Transverse colon (tissue), 4 donors: ENCODE measurements at regions not wholly inside any gene's neighbourhood (a gene's known extent, or its start where the extent isn't known, plus 50 kb on each side); places are given as distances from the start of the nearest gene placed in this dataset.

Source experiments
- DNase-seq: peaks from one replicate; pipeline ENCODE4 v3.0.0-alpha.2; 2019
- H3K27ac ChIP-seq, 4 donors: fragments of 200-600 bp; sonication (generic); 2 replicates each; pipeline ENCODE4 v1.5.1; 2016 to 2018; ENCODE audit warnings: inconsistent platforms in 4 of 4
- H3K27me3 ChIP-seq: fragments of 200-600 bp; sonication (generic); 2 replicates; pipeline ENCODE4 v1.5.1; 2017; ENCODE audit warnings: inconsistent platforms
- H3K36me3 ChIP-seq, 4 donors: fragments of 200-600 bp; sonication (generic); 2 replicates each; pipeline ENCODE4 v1.5.1; 2017 to 2019; ENCODE audit warnings: inconsistent platforms in 4 of 4
- H3K4me1 ChIP-seq, 4 donors: fragments of 200-600 bp; sonication (generic); 2 replicates each; pipeline ENCODE4 v1.5.1; 2017 to 2020; ENCODE audit warnings: inconsistent platforms in 4 of 4
- H3K4me3 ChIP-seq, 4 donors: fragments of 200-600 bp; sonication (generic); 1 replicate in 1 of 4; 2 replicates in 3 of 4; pipeline versions ENCODE4 v1.5.1 to v1.6.1; 2017 to 2019; ENCODE audit warnings: inconsistent platforms in 4 of 4
- H3K9me3 ChIP-seq, 2 donors: fragments of 200-600 bp; sonication (generic); 2 replicates each; pipeline ENCODE4 v1.5.1; 2017 to 2019; ENCODE audit warnings: inconsistent platforms in 2 of 2
- CTCF ChIP-seq, 5 experiments: fragments of 200-600 bp in 3 of 5; fragments of 450-650 bp in 2 of 5; sonication (generic) in 3 of 5; IDR thresholded peaks; 1 replicate in 2 of 5; 2 replicates in 3 of 5; pipeline ENCODE4 v1.5.1; 2016 to 2017; ENCODE audit warnings: antibody characterized with exemption in 5 of 5, inconsistent platforms in 3 of 5, mild to moderate bottlenecking in 2 of 5, moderate library complexity in 1 of 5
- EP300 ChIP-seq: sonication (generic); formaldehyde crosslinking; IDR thresholded peaks from one replicate; pipeline ENCODE4 v1.6.1; 2017; ENCODE audit warnings: antibody characterized with exemption, low read depth
- POLR2A ChIP-seq: fragments of 450-650 bp; IDR thresholded peaks from one replicate; pipeline ENCODE4 v1.6.1; 2016; ENCODE audit warnings: antibody characterized with exemption, mild to moderate bottlenecking, moderate library complexity
- POLR2AphosphoS5 ChIP-seq, 3 donors: sonication (generic); formaldehyde crosslinking; IDR thresholded peaks; one replicate each; pipeline ENCODE4 v1.6.1; 2016; ENCODE audit warnings: antibody characterized with exemption in 3 of 3
- WGBS, 2 donors: methylation state at CpG; one replicate each; pipeline ENCODE4 v1.1.5; 2018; ENCODE audit warnings: low coverage in 1 of 2; 5-methylcytosine and 5-hydroxymethylcytosine counted together
- in situ Hi-C, 4 donors: fragments of 200-750 bp; cut with MboI; loops; one replicate each; pipeline versions ENCODE4 v1.15.0 to v1.15.1; 2017; ENCODE audit warnings: low sequenced_read_pairs in 3 of 4, low pct_ligation_motif_present in 1 of 4, low pct_unique_long_range_greater_than_20kb in 1 of 4
- intact Hi-C: fragments of 100-400 bp; cut with DNase I; formaldehyde crosslinking; loops from one replicate; pipeline ENCODE4 v1.15.1; 2023; ENCODE audit warnings: low total_unique reads

- in situ Hi-C loops: no loop called here
- no peak overlapping the region for H3K27ac ChIP-seq
- no peak for TF ChIP-seq POLR2A
- TF ChIP-seq POLR2AphosphoS5 (IDR thresholded peaks at IDR 0.05): no peak
- TF ChIP-seq CTCF (IDR thresholded peaks at IDR 0.05): no peak
- TF ChIP-seq EP300: no peak
- 59 to 65% methylated on average over 4 of the region's 4 CpGs for WGBS, 2 donors
- intact Hi-C loops: no loop called here
- no peaks in the 10 kb centered on the region for H3K27me3 ChIP-seq
- H3K4me3 ChIP-seq: no peak overlapping the region
- H3K9me3 ChIP-seq: no peaks in the 10 kb centered on the region
- H3K4me1 ChIP-seq: no peaks in the 10 kb centered on the region
- no peaks in the 10 kb centered on the region for H3K36me3 ChIP-seq
- DNase-seq: no peak
These were observed 258.1 kb upstream of the EPHA7 start for GRCh38 chr6:93677264-93677965.

GRCh38 chr6:93676581-93676980, 257.2 kb upstream of the EPHA7 start:
- Histone ChIP-seq H3K27ac (no peak overlapping the region), H3K27me3 (no peaks in the 10 kb centered on the region), H3K36me3 (no peaks in the 10 kb centered on the region), H3K9me3 (no peaks in the 10 kb centered on the region), H3K4me1 (no peaks in the 10 kb centered on the region), H3K4me3 (no peak overlapping the region)
- TF ChIP-seq CTCF (IDR thresholded peaks at IDR 0.05) (no peak), EP300 (no peak), POLR2AphosphoS5 (IDR thresholded peaks at IDR 0.05) (no peak), POLR2A (no peak)
- in situ Hi-C loops: no loop called here
- no peak for DNase-seq
- WGBS, 2 donors: 91 to 92% methylated on average over 1 of the region's 1 CpG
- intact Hi-C loops: no loop called here

- H3K36me3 ChIP-seq: no peaks in the 10 kb centered on the region
- WGBS, 2 donors: 48 to 67% methylated on average over 1 of the region's 1 CpG
- no peak overlapping the region for H3K27ac ChIP-seq
- no peak for DNase-seq
- no peaks in the 10 kb centered on the region for H3K27me3 ChIP-seq
- in situ Hi-C loops: no loop called here
- intact Hi-C loops: no loop called here
- TF ChIP-seq EP300: no peak
- TF ChIP-seq POLR2A: no peak
- TF ChIP-seq CTCF (IDR thresholded peaks at IDR 0.05): no peak
- TF ChIP-seq POLR2AphosphoS5 (IDR thresholded peaks at IDR 0.05): no peak
- H3K4me3 ChIP-seq: no peak overlapping the region
- no peaks in the 10 kb centered on the region for H3K4me1 ChIP-seq
- no peaks in the 10 kb centered on the region for H3K9me3 ChIP-seq
These were observed 256.6 kb upstream of the EPHA7 start for GRCh38 chr6:93675856-93676417.

GRCh38 chr6:93663111-93663510, 243.8 kb upstream of the EPHA7 start:
- H3K27me3 ChIP-seq: no peaks in the 10 kb centered on the region
- intact Hi-C loops: no loop called here
- no peak overlapping the region for H3K4me3 ChIP-seq
- H3K27ac ChIP-seq: no peak overlapping the region
- WGBS, 2 donors: 50% methylated on average over 1 of the region's 1 CpG; no CpG with 5 or more reads in 1 of the 2 donors
- H3K4me1 ChIP-seq: no peaks in the 10 kb centered on the region
- in situ Hi-C loops: no loop called here
- DNase-seq: no peak
- no peaks in the 10 kb centered on the region for H3K36me3 ChIP-seq
- no peaks in the 10 kb centered on the region for H3K9me3 ChIP-seq
- TF ChIP-seq EP300: no peak
- no peak for TF ChIP-seq POLR2AphosphoS5 (IDR thresholded peaks at IDR 0.05)
- no peak for TF ChIP-seq CTCF (IDR thresholded peaks at IDR 0.05)
- no peak for TF ChIP-seq POLR2A
